Ectodermal cell (in vitro differentiated cells): ENCODE measurements at regions not wholly inside any gene's neighbourhood (a gene's known extent, or its start where the extent isn't known, plus 50 kb on each side); places are given as distances from the start of the nearest gene placed in this dataset.

Experiments used
- H3K27ac ChIP-seq: 2 replicates; pipeline ENCODE4 v1.7.0; 2013; ENCODE audit warnings: mild to moderate bottlenecking, low read depth, low read length; ENCODE audit not compliant: insufficient read depth, poor library complexity, severe bottlenecking
- H3K27me3 ChIP-seq: 2 replicates; pipeline ENCODE4 v1.7.0; 2013; ENCODE audit warnings: mild to moderate bottlenecking, low read length; ENCODE audit not compliant: insufficient read depth, control insufficient read depth, poor library complexity, severe bottlenecking
- H3K36me3 ChIP-seq: one replicate; pipeline ENCODE4 v1.7.0; 2013; ENCODE audit warnings: low read length; ENCODE audit not compliant: control insufficient read depth, insufficient read depth
- H3K4me1 ChIP-seq: one replicate; pipeline ENCODE4 v1.7.0; 2013; ENCODE audit warnings: low read length; ENCODE audit not compliant: control insufficient read depth, insufficient read depth
- H3K4me3 ChIP-seq: 2 replicates; pipeline ENCODE4 v1.7.0; 2013; ENCODE audit warnings: low read depth, low read length, control low read depth; ENCODE audit not compliant: insufficient read depth
- H3K9me3 ChIP-seq: 2 replicates; pipeline ENCODE4 v1.7.0; 2013; ENCODE audit warnings: mild to moderate bottlenecking, low read length, moderate library complexity; ENCODE audit not compliant: control insufficient read depth
- WGBS, 2 experiments: methylation state at CpG; one replicate each; pipeline ENCODE4 v1.1.7; 2013; ENCODE audit warnings: missing lambda C conversion rate in 2 of 2; 5-methylcytosine and 5-hydroxymethylcytosine counted together

GRCh38 chr5:106595864-106596263 is 1074.9 kb downstream of the EFNA5 start:
- no peak overlapping the region for H3K4me3 ChIP-seq
- WGBS, 2 experiments, result 91 to 98% methylated on average over 2 of the region's 2 CpGs
- no peak overlapping the region for H3K27ac ChIP-seq
- no peaks in the 10 kb centered on the region for H3K4me1 ChIP-seq
- H3K27me3 ChIP-seq, result no peaks in the 10 kb centered on the region
- H3K9me3 ChIP-seq, result no peaks in the 10 kb centered on the region
- no peaks in the 10 kb centered on the region for H3K36me3 ChIP-seq

- no peaks in the 10 kb centered on the region for H3K9me3 ChIP-seq
- no peak overlapping the region for H3K27ac ChIP-seq
- H3K4me3 ChIP-seq, result no peak overlapping the region
- H3K27me3 ChIP-seq, result no peaks in the 10 kb centered on the region
- H3K36me3 ChIP-seq, result no peaks in the 10 kb centered on the region
- WGBS, 2 experiments, result 85 to 89% methylated on average over 10 of the region's 10 CpGs
- H3K4me1 ChIP-seq, result no peaks in the 10 kb centered on the region
Measured at GRCh38 chr5:106584268-106584667, 1086.5 kb downstream of the EFNA5 start.

GRCh38 chr5:106578736-106579135 is 1092.0 kb downstream of the EFNA5 start:
- Histone ChIP-seq H3K9me3 (no peaks in the 10 kb centered on the region), H3K27ac (no peak overlapping the region), H3K36me3 (no peaks in the 10 kb centered on the region), H3K4me3 (no peak overlapping the region), H3K4me1 (no peaks in the 10 kb centered on the region), H3K27me3 (no peaks in the 10 kb centered on the region)
- WGBS, 2 experiments, result 89 to 97% methylated on average over 2 of the region's 2 CpGs

- Histone ChIP-seq H3K27ac (no peak overlapping the region), H3K4me1 (no peaks in the 10 kb centered on the region), H3K4me3 (no peak overlapping the region), H3K9me3 (no peaks in the 10 kb centered on the region), H3K27me3 (no peaks in the 10 kb centered on the region), H3K36me3 (no peaks in the 10 kb centered on the region)
- WGBS, 2 experiments, result 90 to 97% methylated on average over 2 to 8 of the region's 8 CpGs
Measured at GRCh38 chr5:106574820-106575219, 1095.9 kb downstream of the EFNA5 start.

- H3K4me1 ChIP-seq, result no peaks in the 10 kb centered on the region
- H3K27ac ChIP-seq, result no peak overlapping the region
- no peak overlapping the region for H3K4me3 ChIP-seq
- no peaks in the 10 kb centered on the region for H3K9me3 ChIP-seq
- WGBS, 2 experiments, result 79 to 89% methylated on average over 3 to 4 of the region's 4 CpGs
- H3K27me3 ChIP-seq, result no peaks in the 10 kb centered on the region
- no peaks in the 10 kb centered on the region for H3K36me3 ChIP-seq
Measured at GRCh38 chr5:106566031-106566430, 1104.7 kb downstream of the EFNA5 start.

- Histone ChIP-seq H3K36me3 (no peaks in the 10 kb centered on the region), H3K27ac (no peak overlapping the region), H3K4me1 (no peaks in the 10 kb centered on the region), H3K4me3 (no peak overlapping the region), H3K27me3 (no peaks in the 10 kb centered on the region), H3K9me3 (peaks cover 2% of the 10 kb centered on the region)
- WGBS, 2 experiments, result 92 to 94% methylated on average over 2 of the region's 2 CpGs
Measured at GRCh38 chr5:106545325-106545724, 1125.4 kb downstream of the EFNA5 start.

- WGBS, 2 experiments, result 86 to 94% methylated on average over 1 of the region's 1 CpG
- Histone ChIP-seq H3K27ac (no peak overlapping the region), H3K27me3 (no peaks in the 10 kb centered on the region), H3K4me1 (no peaks in the 10 kb centered on the region), H3K9me3 (peaks cover 2% of the 10 kb centered on the region), H3K36me3 (no peaks in the 10 kb centered on the region), H3K4me3 (no peak overlapping the region)
Measured at GRCh38 chr5:106543330-106543729, 1127.4 kb downstream of the EFNA5 start.

GRCh38 chr5:106530150-106530549 is 1140.6 kb downstream of the EFNA5 start:
- Histone ChIP-seq H3K27ac (no peak overlapping the region), H3K36me3 (no peaks in the 10 kb centered on the region), H3K27me3 (no peaks in the 10 kb centered on the region), H3K4me3 (no peak overlapping the region), H3K4me1 (no peaks in the 10 kb centered on the region), H3K9me3 (no peaks in the 10 kb centered on the region)

GRCh38 chr5:106525438-106525837 is 1145.3 kb downstream of the EFNA5 start:
- WGBS, 2 experiments, result 92 to 97% methylated on average over 3 of the region's 3 CpGs
- H3K27ac ChIP-seq, result no peak overlapping the region
- H3K4me3 ChIP-seq, result no peak overlapping the region
- no peaks in the 10 kb centered on the region for H3K36me3 ChIP-seq
- H3K27me3 ChIP-seq, result no peaks in the 10 kb centered on the region
- no peaks in the 10 kb centered on the region for H3K9me3 ChIP-seq
- no peaks in the 10 kb centered on the region for H3K4me1 ChIP-seq

GRCh38 chr5:106523852-106524251 is 1146.9 kb downstream of the EFNA5 start:
- H3K9me3 ChIP-seq, result no peaks in the 10 kb centered on the region
- no peak overlapping the region for H3K4me3 ChIP-seq
- no peaks in the 10 kb centered on the region for H3K4me1 ChIP-seq
- no peaks in the 10 kb centered on the region for H3K36me3 ChIP-seq
- no peaks in the 10 kb centered on the region for H3K27me3 ChIP-seq
- H3K27ac ChIP-seq, result no peak overlapping the region

- H3K27ac ChIP-seq, result no peak overlapping the region
- no peaks in the 10 kb centered on the region for H3K27me3 ChIP-seq
- H3K36me3 ChIP-seq, result no peaks in the 10 kb centered on the region
- H3K9me3 ChIP-seq, result no peaks in the 10 kb centered on the region
- no peaks in the 10 kb centered on the region for H3K4me1 ChIP-seq
- no peak overlapping the region for H3K4me3 ChIP-seq
- 71 to 78% methylated on average over 5 of the region's 6 CpGs for WGBS, 2 experiments
Measured at GRCh38 chr5:106522296-106522695, 1148.4 kb downstream of the EFNA5 start.
